Breast epithelium (tissue), 3 donors: ENCODE measurements at regions not wholly inside any gene's neighbourhood (a gene's known extent, or its start where the extent isn't known, plus 50 kb on each side); places are given as distances from the start of the nearest gene placed in this dataset.

Source experiments
- CTCF ChIP-seq, 3 donors: fragments of 450-650 bp; IDR thresholded peaks; one replicate each; pipeline ENCODE4 v1.5.1; 2016 to 2017; ENCODE audit warnings: antibody characterized with exemption in 3 of 3, mild to moderate bottlenecking in 3 of 3, moderate library complexity in 3 of 3
- POLR2A ChIP-seq: fragments of 450-650 bp; IDR thresholded peaks from one replicate; pipeline ENCODE4 v1.6.1; 2016; ENCODE audit warnings: antibody characterized with exemption, mild to moderate bottlenecking, moderate library complexity

GRCh38 chr13:19289180-19289579 is 107.6 kb upstream of the TUBA3C start:
- TF ChIP-seq CTCF (IDR thresholded peaks at IDR 0.05): no peak
- TF ChIP-seq POLR2A: no peak
